NCI-H2227 treated with DMSO at 0.1 percent for 48 hours (cell line): ENCODE measurements at regions not wholly inside any gene's neighbourhood (a gene's known extent, or its start where the extent isn't known, plus 50 kb on each side); places are given as distances from the start of the nearest gene placed in this dataset.

Source experiments
- DNase-seq: peaks from one replicate; lab custom pipeline; 2025; lab: John Stamatoyannopoulos, UW

DNA sequence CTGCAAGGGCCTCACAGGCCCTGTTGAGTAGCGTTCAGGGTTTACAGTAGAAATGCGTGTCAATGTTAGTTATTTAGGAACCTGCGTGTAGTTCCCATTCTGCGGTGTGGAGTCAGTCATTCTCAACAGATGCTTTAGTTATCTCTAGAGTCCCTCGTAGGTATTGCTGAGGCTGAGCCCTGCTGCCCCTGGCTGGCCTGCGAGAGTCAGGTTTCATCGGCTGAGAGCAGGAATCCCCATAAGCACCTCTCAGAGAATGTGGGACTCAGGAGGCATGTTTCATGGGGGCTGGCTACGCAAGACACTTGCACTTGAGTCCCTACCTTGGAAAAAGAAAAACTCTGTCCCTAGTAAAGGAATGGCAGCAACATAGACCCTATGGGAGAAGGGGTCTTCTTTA lies 347.5 kb upstream of the ASIC2 start:
- no peak for DNase-seq

DNA sequence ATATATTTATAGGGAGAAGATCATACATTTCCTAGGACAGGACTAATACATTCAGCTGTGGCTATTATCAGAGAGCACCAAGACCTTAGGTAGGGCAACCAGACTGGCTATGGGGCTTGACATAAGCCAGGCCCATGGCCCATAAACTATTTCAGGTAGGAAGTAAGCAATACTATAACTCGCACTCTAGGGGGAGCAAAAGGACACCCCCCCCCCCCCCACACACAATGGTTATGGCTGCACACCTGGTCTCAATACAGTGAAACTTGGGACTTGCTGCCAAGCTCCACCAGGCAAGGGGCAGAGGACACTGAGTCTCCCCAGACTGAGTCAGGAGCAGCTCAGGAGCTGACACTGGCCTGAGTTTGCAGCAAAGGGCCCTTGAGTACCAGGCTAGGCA lies 348.9 kb upstream of the ASIC2 start:
- DNase-seq, result no peak

DNA sequence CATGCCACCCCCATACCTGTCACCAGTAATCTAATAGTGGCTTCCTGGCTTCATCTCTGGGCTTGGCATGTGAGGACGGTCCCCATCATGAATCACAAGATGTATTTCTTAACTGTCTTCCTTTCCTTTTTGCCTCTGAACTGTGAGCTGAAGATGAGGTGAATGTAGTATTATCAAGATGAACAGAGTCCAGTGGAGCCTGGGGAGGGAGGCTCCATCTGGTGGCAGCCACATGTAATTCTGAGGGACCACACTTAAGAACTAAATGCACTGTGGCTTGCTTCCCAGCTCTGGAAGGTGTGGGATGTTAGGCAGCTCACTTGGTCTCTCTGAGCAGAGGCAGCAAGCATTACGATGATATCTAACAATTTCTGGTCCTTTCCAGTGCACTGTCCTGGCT lies 354.9 kb upstream of the ASIC2 start:
- peak; percentile 9 for DNase-seq

DNA sequence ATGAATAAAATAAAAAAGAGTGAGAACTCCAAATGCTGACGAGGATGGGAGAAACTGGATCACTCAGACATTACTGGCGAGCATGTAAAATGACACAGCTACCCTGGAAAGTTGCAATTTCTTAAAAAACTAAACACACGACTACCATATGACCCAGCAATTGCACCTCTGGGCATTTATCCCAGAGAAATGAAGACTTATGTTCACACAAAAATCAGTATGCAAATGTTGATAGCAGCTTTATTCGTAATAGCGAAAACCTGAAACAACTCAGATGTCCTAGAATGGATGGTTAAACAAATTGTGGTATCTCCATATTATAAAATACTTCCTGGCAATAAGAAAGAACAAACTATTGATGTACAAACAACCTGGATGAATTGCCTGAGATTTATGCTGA lies 357.2 kb upstream of the ASIC2 start:
- no peak for DNase-seq

DNA sequence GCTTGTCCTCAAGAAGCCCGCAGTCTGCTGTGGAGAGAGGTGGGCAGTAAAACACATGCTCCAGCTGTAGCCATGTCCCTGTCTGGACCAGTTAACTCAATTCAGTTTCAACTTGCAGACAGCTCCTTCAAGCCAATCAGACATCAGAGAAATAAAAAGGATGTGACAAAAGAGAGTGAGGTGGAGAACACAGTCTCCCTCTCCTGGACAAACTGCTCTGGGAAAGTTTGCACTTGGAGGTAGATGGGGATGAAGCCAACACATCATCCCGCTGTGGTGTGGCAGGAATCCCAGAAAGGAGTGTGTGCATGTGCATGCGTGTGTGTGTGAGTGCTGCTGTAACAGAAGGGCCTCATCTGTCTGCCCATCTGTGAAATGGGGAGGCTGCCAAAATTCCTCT lies 358.6 kb upstream of the ASIC2 start:
- no peak for DNase-seq

DNA sequence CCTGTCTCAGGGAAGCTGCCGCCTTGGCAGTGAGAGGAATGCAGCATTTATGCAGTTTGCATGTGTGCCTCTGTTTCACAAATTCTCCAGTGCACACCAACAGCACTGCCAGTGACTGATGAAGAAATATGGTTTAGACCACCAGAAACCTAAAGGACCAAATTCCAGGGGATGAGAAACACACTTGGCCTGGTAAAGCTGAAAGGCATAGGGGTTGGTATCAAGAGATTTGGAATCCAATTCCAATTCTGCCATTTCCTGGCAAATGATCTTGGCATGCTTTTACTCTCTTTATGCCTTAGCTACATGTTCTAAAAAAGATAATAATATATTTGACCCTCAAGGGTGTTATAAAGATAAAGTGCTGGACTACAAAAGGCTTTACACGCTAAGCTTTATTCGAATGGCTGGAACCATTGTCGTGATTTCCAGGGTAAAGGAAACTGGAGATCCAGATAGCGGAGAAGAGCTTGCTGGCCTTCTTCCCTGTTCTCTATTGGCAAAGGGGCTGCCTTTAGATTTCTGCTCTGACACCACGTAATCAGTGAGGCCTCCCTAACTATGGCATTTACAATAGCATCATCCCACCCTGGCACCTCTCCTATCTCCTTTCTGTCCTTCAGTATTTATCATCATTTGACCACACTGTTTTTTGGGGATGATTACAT lies 359.8 kb upstream of the ASIC2 start:
- no peak for DNase-seq

DNA sequence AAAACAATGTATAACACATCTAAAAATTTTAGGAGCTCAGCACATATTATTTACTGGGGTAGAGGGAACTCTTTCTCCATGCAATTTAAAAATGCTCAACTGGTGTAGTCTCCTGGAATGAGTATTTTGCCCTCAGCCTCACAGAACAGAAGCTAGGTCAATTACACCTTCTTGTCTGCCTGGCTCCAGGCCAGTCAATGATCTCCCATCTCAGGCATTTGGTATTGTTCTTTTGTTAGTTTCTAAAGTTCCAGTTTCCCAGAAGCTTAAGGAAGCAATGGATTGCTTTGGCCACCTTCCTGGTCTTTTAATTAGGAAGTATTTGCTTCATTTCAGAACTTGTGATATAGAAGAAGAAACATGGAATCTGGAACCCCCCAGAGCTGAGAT lies 360.3 kb upstream of the ASIC2 start:
- DNase-seq, result peak; percentile 31

DNA sequence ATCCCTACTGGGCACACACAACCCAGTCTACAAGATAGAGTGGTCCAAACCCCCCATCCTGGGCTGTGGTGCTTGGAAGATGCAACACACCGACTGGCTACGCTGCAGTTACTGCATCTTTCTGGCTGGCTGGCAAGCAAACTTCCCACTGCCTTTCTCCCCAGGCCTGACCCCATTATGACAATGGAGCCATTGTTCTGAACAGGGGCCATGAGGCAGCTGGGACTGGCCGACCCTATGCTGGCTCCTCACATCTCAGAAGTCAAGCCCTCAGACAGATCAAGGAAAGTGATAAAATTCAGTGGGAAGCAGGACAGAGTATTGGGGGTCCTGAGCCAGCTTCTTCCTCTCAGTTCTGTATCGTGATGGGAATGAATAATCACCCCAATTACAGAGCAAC lies 364.1 kb upstream of the ASIC2 start:
- no peak for DNase-seq

DNA sequence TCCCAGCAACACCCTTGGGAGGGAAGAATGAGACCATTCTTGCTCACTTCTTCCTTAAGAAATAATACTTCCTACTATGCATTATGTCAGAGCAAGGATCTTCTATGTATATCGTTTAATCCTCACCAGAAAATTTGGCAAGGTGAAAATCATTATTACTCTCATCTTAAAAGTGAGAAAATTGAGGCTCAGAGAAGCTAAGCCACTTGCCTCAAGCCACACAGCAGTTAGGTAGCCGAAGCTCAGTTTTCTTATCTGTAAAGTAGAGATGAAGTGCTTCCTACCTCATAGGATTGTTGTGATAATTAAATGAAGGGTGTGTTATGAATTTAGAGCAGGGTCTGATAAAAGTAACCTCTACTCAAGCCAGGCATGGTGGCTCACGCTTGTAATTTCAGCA lies 368.9 kb upstream of the ASIC2 start:
- no peak for DNase-seq

DNA sequence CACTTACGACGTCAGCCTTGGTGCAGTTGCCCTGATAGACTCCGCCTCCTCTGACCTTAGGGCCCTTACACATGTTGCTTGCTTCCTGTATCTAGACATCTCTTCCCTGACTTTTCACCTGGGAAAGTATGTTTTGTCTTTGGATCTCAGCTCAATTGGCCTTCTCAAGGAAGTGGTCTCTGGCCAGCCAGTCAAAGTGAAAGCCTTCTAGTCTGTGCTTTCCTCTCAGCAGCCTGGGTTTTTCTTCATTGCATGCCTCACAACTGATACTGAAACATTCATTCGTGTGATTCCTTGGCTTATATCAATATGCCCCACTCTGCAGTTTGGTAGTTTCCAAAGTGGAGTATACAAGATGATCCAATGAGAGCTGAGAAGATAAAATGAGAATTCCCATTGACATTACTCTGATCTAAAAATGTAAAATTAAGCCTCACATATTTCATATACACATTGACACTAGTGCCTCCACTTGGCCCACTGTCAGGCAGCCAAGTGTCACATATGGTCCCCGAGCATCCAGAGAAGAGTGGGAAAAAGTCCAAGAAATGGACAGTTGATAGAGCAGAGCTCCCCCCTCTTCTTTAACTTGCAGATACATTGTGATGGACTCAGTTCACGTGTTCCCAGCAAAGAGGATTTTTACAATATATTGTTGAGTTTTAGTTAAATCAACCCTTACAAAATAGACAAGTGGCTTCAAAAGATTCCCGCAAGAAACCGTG lies 371.2 kb upstream of the ASIC2 start:
- no peak for DNase-seq

DNA sequence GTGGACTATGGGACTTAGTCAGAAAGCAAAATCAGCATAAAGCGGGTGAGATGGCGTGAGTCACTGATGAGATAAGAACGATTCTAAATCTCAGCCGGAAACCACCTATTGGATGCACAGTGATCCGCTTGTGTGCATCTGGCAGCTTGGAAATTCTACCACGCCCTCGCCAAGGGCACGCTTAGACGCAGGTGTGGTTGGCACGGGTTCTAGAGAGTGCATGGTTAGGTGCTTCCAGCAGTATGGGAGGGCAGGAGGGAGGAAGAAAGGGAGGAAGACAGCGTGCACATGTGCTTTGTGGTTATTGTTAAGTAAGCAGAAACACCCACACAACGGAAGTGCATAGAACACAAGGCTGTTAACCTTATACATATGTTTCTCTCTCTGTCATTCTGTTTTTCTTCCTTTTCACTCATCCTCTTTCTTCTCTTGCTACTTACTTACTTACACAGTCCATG lies 374.0 kb upstream of the ASIC2 start:
- DNase-seq, result no peak

DNA sequence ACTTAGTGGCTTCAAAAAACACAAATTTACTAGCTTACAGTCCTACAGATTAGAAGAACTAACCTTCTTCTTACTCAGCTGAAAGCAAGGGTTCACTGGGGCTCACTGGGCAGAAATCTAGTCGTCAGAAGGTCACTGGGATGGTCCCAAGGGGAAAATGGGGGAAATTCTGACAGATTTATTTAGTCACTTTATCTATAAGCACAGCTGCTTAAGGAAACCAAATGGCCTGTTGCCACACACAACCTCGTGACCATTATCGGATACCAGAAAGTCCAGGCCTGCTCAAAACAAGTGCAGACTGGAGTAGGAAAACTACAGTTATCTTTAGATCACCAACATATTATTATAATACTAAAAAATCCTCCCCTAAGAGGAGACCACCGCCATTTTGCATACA lies 374.6 kb upstream of the ASIC2 start:
- DNase-seq, result no peak

DNA sequence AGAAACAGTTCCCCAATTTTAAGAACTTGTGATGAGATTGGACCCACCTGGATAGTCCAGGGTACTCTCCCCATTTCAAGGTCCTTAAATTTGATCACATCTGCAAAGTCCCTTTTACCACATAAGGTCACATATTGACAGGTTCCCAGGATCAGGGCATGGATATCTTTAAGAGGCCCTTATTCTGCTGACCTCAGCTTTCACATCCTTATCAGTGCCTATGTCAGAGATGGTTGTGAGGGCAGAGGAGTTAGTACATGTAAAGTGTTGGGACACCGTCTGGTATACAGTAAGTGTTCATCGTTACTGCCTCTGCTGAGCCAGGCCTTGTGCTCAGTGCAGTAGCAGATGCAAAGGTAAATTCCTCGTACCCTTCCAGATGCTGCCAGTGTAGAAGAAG lies 375.4 kb upstream of the ASIC2 start:
- DNase-seq, result no peak

DNA sequence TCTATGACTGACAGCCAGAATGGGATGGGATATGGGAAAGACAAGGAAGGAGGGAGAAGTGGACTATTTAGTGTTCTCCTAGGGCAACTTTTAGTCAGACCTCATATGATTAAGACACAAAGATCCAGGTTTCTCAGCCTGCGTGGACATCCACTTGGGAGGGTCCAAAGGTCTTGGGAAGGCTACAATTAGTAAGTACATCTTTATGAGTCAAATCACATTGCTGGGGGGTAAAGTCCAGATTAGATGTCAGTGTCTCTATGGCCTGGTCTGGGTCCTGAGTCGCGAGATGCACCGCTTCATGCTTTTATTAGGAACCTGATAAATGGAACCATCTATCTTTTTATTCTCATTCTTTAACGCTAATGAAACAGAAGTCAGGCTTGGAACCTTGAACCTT lies 378.4 kb upstream of the ASIC2 start:
- no peak for DNase-seq

DNA sequence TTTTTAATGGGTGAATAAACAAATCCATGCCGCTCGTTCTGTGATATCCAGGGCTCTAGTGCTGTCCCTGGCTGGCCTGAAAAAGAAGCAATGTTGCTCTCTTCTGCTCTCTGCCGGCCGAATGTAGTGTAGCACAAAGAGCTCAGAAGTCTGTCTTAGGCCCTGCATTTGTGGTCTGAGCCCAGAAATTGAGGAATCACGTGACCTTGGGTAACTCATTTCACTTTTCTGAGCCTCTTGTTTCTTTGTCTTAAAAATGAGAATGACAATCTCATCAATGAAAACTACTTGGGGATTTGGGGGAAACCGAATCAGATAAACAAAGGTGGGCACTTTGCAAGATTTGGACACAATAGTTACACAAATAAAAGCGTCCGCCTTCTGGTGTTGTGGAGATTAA lies 381.6 kb upstream of the ASIC2 start:
- peak; percentile 47 for DNase-seq

DNA sequence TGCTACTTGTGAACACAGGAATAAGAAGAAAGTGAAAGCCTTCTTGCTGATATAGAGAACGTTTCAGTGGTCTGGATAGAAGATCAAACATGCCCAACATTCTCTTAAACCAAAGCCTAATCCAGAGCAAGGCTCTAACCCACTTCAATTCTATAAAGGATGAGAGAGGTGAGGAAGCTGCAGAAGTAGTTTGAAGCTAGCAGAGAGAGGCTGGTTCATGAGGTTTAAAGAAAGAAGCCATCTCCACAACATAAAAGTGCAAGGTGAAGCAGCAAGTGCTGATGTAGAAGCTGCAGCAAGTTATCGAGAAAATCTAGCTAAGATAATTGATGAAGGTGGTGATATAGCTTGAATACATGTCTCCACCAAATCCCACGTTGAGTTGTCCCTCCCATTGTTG lies 383.3 kb upstream of the ASIC2 start:
- DNase-seq, result no peak

DNA sequence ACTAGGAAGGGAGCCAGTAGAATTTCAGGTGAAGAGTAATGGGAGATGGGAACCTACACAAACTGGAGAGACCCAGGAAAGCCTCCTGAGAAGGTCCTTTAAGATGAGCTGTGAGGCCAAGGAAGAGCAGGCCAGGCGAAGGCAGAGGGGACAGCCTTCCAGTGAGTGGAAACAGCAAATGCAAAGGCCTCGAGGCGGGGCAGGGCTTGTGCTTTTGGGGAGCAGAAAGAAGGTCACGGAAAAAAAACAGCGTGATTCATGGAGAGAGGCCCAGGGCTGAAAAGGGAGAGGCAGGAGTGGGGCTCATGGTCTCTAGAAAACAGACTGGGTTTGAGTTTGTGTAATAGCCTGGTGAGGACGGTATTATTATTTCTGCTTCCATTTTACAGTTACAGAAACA lies 386.5 kb upstream of the ASIC2 start:
- DNase-seq, result no peak

DNA sequence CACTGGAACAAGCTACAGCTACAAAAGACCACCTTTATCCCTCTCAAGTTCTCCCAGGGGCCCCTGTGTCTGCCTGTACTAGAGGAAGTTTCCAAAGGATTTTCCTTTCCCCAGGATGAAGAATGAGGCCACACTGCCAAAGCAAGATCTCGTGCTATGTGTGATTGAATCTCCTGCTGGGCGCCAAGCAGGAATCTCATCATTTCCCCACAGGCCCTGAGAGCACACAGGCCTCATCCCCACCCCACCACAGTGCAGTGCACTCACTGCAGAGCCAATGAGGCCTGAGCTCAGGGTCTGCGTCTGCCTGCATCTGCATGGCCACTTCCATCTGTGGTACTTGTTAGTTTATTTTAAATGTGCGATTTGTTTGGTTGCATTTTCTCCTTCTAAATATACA lies 387.4 kb upstream of the ASIC2 start:
- DNase-seq, result no peak

DNA sequence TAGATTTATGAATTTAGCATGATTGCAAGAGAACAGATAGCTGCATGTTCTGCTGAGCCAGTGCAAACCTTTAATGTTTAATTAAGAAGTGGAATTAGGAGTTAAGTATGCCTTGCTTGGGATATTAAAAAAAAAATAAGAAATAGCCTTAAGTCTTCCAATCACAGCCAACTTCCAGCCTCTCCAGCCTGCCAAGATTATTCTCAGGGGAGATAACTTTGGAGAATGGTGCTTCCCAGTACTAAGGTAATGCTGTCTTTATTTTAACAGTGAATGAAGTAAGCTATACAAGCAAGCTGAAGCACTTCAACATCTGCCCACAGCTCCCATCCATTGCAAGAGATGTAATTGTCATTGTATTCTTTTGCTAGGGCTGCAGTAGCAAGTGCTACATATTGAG lies 389.5 kb upstream of the ASIC2 start:
- no peak for DNase-seq

DNA sequence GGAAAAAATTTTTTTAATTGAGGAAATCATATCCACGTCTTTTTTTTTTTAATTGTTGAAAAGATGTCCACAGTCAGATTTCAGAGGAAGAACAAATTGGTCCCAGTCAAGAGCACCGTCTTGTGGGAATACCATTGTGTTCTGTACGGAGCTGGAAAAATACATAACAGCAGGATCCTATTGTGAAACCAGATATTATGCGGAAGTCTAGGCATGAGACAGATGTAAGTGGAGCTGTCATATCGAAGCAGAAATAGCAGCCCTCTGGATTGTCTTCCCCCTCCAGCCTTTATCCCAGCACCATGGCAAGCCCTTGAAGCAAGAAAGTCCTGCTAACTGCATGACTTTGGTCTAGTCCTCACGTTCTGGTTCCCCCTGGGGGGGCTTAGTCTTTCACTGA lies 391.6 kb upstream of the ASIC2 start:
- peak; percentile 46 for DNase-seq

DNA sequence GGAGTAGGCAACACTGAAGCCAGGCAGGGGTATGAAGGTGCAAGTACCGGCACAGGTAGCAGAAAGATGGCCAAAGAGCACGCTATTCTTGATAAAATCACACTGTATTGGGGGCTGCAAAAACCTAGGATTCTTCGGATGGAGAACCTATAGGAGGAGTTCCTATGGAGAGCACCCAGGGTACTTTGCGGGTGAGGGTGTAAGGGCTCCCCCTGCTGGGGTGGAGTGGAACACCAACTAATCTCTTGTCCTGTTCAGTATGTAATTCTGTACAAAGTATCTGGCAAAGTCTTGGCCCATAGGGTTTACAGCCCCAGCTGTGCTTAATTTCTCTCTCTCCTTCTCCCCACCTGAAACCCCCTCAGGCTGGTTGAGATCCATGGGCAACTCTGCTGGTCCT lies 393.1 kb upstream of the ASIC2 start:
- DNase-seq, result no peak

DNA sequence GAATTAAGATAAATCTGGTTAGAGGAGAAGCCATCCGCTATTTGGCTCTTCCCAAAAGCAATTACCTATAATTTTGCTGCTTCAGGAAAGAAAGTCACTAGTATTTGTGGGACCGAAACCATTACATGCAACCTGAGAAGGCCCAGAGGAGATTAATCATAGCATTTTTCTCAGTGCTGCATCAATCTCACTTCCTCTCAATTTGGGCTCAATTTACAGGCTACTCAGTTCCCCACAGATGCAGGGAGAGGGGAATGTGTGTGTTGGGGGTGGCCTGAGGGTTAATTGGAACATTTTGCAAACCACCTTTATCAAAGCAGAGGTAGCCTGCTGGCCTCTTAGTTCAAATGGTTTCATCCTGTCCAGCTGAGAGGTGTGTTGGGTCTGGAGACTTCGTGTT lies 394.7 kb upstream of the ASIC2 start:
- DNase-seq, result peak; percentile 46

DNA sequence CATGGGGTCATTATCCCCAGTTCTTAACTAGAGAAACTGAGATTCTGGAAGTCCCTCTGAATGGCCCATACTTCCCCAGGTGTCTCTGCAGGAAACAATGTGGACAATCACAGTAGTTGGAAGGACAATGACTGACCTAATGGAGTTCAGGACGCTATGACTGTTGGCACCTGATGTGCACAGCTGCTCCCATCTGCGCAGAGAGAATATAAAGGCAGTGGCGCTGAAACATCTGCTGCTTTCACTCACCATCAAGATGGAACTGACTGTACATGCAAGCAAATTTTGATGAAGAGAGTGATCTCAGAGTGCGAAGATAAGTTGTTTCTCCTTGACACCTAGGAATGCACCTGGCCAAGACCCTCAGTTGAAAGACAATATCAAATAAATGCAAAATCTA lies 395.7 kb upstream of the ASIC2 start:
- no peak for DNase-seq

DNA sequence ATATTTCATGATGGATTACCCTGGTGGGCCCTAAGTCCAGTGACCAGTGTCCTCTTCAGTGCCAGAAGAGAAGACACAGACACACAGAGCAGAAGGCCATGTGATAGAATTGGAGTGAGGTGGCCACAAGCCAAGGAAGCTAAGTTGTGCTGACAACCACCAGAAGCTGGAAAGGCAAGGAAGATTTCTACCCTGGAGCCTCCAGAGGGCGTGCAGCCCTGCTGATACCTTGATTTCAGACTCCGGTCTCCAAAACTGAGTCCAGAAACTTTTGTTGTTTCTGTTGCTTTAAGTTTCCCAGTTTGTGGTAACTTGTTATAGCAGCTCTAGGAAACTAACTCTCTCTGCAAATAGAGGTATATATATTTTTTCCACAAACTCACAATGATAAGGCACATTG lies 396.6 kb upstream of the ASIC2 start:
- DNase-seq, result no peak
